ENCODE measurements at regions not wholly inside any gene's neighbourhood (a gene's known extent, or its start where the extent isn't known, plus 50 kb on each side); places are given as distances from the start of the nearest gene placed in this dataset.

GRCh38 chr6:54718541-54719023 is 128.0 kb upstream of the FAM83B start:
- no peak for DNase-seq

- no peak for DNase-seq
Measured at GRCh38 chr6:54719131-54719530, 127.4 kb upstream of the FAM83B start.

GRCh38 chr6:54719633-54720032 is 126.9 kb upstream of the FAM83B start:
- no peak for DNase-seq

- no peak for DNase-seq
Measured at GRCh38 chr6:54722328-54722727, 124.2 kb upstream of the FAM83B start.

- DNase-seq, result no peak
Measured at GRCh38 chr6:54729716-54730115, 116.9 kb upstream of the FAM83B start.

- no peak for DNase-seq
Measured at GRCh38 chr6:54730767-54731630, 115.6 kb upstream of the FAM83B start.

GRCh38 chr6:54737247-54737646 is 109.3 kb upstream of the FAM83B start:
- DNase-seq, result no peak

GRCh38 chr6:54747955-54748354 is 98.6 kb upstream of the FAM83B start:
- no peak for DNase-seq

GRCh38 chr6:54754406-54754805 is 92.2 kb upstream of the FAM83B start:
- no peak for DNase-seq

GRCh38 chr6:54758340-54758739 is 88.2 kb upstream of the FAM83B start:
- DNase-seq, result no peak

- no peak for DNase-seq
Measured at GRCh38 chr6:54768494-54768893, 78.1 kb upstream of the FAM83B start.

- DNase-seq, result no peak
Measured at GRCh38 chr6:54770328-54770727, 76.2 kb upstream of the FAM83B start.

GRCh38 chr6:54771968-54772367 is 74.6 kb upstream of the FAM83B start:
- DNase-seq, result no peak

GRCh38 chr6:54772610-54773009 is 74.0 kb upstream of the FAM83B start:
- DNase-seq, result no peak

- DNase-seq, result no peak
Measured at GRCh38 chr6:54775576-54775975, 71.0 kb upstream of the FAM83B start.

GRCh38 chr6:54776891-54777290 is 69.7 kb upstream of the FAM83B start:
- DNase-seq, result no peak

GRCh38 chr6:54778731-54779130 is 67.8 kb upstream of the FAM83B start:
- no peak for DNase-seq

- DNase-seq, result no peak
Measured at GRCh38 chr6:54784011-54784410, 62.6 kb upstream of the FAM83B start.

- no peak for DNase-seq
Measured at GRCh38 chr6:54786154-54786553, 60.4 kb upstream of the FAM83B start.

- no peak for DNase-seq
Measured at GRCh38 chr6:54787825-54788224, 58.7 kb upstream of the FAM83B start.

Measured in Kasumi-1 (cell line).